RWPE2 (cell line): ENCODE measurements at regions not wholly inside any gene's neighbourhood (a gene's known extent, or its start where the extent isn't known, plus 50 kb on each side); places are given as distances from the start of the nearest gene placed in this dataset.

Experiments used
- ATAC-seq: fragments of 200-7000 bp; cut with Tn5 transposase; 3 replicates; pipeline ENCODE4 v1.9.1; 2021; ENCODE audit warnings: low read depth
- DNase-seq: peaks from one replicate; pipeline ENCODE4 v3.0.0-alpha.2; 2020; ENCODE audit warnings: low spot score
- H3K27ac ChIP-seq: fragments of 450-650 bp; 2 replicates; pipeline ENCODE4 v1.5.1; 2017; ENCODE audit warnings: mild to moderate bottlenecking; ENCODE audit not compliant: poor library complexity, severe bottlenecking
- H3K27me3 ChIP-seq: fragments of 250-450 bp; sonication (Bioruptor Pico); 2 replicates; pipeline ENCODE4 v1.5.1; 2021; ENCODE audit warnings: mild to moderate bottlenecking, moderate library complexity; ENCODE audit not compliant: insufficient read depth, poor library complexity, severe bottlenecking
- H3K36me3 ChIP-seq: fragments of 250-450 bp; sonication (Bioruptor Pico); 2 replicates; pipeline ENCODE4 v1.5.1; 2020; ENCODE audit warnings: low read depth, mild to moderate bottlenecking, moderate library complexity
- H3K4me1 ChIP-seq: fragments of 250-450 bp; sonication (Bioruptor Pico); 2 replicates; pipeline ENCODE4 v1.5.1; 2021; ENCODE audit warnings: mild to moderate bottlenecking, moderate library complexity; ENCODE audit not compliant: insufficient read depth, poor library complexity, severe bottlenecking
- H3K4me3 ChIP-seq: fragments of 250-450 bp; sonication (Bioruptor Pico); 2 replicates; pipeline ENCODE4 v1.5.1; 2021; ENCODE audit warnings: mild to moderate bottlenecking, moderate library complexity; ENCODE audit not compliant: severe bottlenecking
- H3K9me3 ChIP-seq: fragments of 250-450 bp; sonication (Bioruptor Pico); 2 replicates; pipeline ENCODE4 v1.5.1; 2021; ENCODE audit warnings: mild to moderate bottlenecking, moderate library complexity; ENCODE audit not compliant: severe bottlenecking
- CTCF ChIP-seq: fragments of 450-650 bp; IDR thresholded peaks from one replicate; pipeline ENCODE4 v1.5.1; 2017; ENCODE audit warnings: mild to moderate bottlenecking, moderate library complexity; ENCODE audit not compliant: poor library complexity, severe bottlenecking

- no peak for TF ChIP-seq CTCF
- no peak for ATAC-seq
- no peak for DNase-seq
Observed at GRCh38 chr5:2610986-2611385, 140.5 kb downstream of the IRX2 start.

DNA sequence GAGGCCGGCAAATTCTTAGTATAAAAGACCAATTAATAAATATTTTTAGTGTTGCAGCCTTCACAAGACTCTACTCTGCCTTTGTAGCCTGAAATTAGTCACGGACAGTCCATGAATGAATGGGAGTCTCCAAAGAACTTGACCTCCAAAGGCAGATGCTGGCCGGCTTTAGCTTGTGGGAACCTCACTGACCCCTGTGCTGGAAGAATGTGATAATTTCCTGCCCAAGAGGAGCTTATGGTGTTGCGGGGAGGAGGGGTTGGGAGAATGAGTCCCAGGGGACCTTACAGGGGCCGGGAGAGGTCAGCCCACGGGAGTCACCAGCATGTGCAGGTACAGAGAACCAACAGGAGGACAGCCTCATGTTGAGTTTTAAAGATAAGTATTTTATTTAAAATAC is 143.1 kb downstream of the IRX2 start:
- H3K4me1 ChIP-seq = no peaks in the 10 kb centered on the region
- no peak overlapping the region for H3K27ac ChIP-seq
- peaks cover 32% of the 10 kb centered on the region for H3K27me3 ChIP-seq
- no peaks in the 10 kb centered on the region for H3K9me3 ChIP-seq
- TF ChIP-seq CTCF = no peak
- DNase-seq (no peak), ATAC-seq (no peak)
- no peaks in the 10 kb centered on the region for H3K36me3 ChIP-seq
- no peak overlapping the region for H3K4me3 ChIP-seq

More at GRCh38 chr5:2610986-2611385, 140.5 kb downstream of the IRX2 start:
- Histone ChIP-seq H3K36me3 (no peaks in the 10 kb centered on the region), H3K4me3 (no peak overlapping the region), H3K9me3 (no peaks in the 10 kb centered on the region), H3K27me3 (peaks cover 22% of the 10 kb centered on the region), H3K27ac (no peak overlapping the region), H3K4me1 (no peaks in the 10 kb centered on the region)

DNA sequence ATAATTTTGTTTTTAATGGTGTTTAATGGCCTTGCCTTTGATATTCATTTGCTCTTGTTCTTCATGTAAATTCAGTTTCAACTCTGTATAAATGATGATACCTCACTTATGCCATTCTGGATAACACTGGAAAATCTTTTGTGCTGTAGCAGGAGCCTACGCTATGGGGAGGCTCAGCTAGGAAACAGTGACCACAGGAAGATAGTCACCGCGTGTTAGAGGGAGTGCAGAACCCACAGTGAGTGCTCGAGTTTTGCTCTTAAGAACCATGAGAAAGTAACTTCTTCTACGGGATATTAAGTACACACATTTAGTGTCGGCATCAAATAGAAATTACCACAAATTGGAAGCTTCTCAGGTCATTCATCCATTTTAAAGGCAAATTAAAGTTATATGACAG is 143.9 kb downstream of the IRX2 start:
- no peak for ATAC-seq
- H3K36me3 ChIP-seq = no peaks in the 10 kb centered on the region
- H3K9me3 ChIP-seq = no peaks in the 10 kb centered on the region
- H3K27me3 ChIP-seq = peaks cover 32% of the 10 kb centered on the region
- DNase-seq = no peak
- no peak for TF ChIP-seq CTCF
- H3K4me1 ChIP-seq = no peaks in the 10 kb centered on the region
- no peak overlapping the region for H3K27ac ChIP-seq
- H3K4me3 ChIP-seq = no peak overlapping the region

- TF ChIP-seq CTCF = no peak
- DNase-seq = no peak
Observed at GRCh38 chr5:2603272-2603575, 148.3 kb downstream of the IRX2 start.

GRCh38 chr5:2602451-2603271 is 148.8 kb downstream of the IRX2 start:
- H3K36me3 ChIP-seq = no peaks in the 10 kb centered on the region
- peaks cover 36% of the 10 kb centered on the region for H3K27me3 ChIP-seq
- no peak for TF ChIP-seq CTCF
- H3K27ac ChIP-seq = no peak overlapping the region
- no peak overlapping the region for H3K4me3 ChIP-seq
- DNase-seq (no peak), ATAC-seq (no peak)
- no peaks in the 10 kb centered on the region for H3K4me1 ChIP-seq
- no peaks in the 10 kb centered on the region for H3K9me3 ChIP-seq

More at GRCh38 chr5:2603272-2603575, 148.3 kb downstream of the IRX2 start:
- Histone ChIP-seq H3K36me3 (no peaks in the 10 kb centered on the region), H3K27ac (no peak overlapping the region), H3K4me3 (no peak overlapping the region), H3K9me3 (no peaks in the 10 kb centered on the region), H3K27me3 (peaks cover 36% of the 10 kb centered on the region), H3K4me1 (no peaks in the 10 kb centered on the region)
- no peak for ATAC-seq
